BE2C (cell line): ENCODE measurements at regions not wholly inside any gene's neighbourhood (a gene's known extent, or its start where the extent isn't known, plus 50 kb on each side); places are given as distances from the start of the nearest gene placed in this dataset.

ENCODE experiments used
- DNase-seq: peaks from one replicate; pipeline ENCODE4 v3.0.0-alpha.2; 2020
- H3K27me3 ChIP-seq: fragments of 250-450 bp; sonication (Bioruptor Pico); 2 replicates; pipeline ENCODE4 v1.5.1; 2020; ENCODE audit warnings: mild to moderate bottlenecking
- H3K36me3 ChIP-seq: fragments of 250-450 bp; sonication (Bioruptor Pico); 2 replicates; pipeline ENCODE4 v1.5.1; 2020; ENCODE audit warnings: mild to moderate bottlenecking
- H3K4me1 ChIP-seq: fragments of 250-450 bp; sonication (Bioruptor Pico); 2 replicates; pipeline ENCODE4 v1.5.1; 2020
- H3K4me3 ChIP-seq: 2 replicates; pipeline ENCODE4 v1.5.1; 2011; ENCODE audit warnings: low read depth, low read length
- H3K9me3 ChIP-seq: fragments of 250-450 bp; sonication (Bioruptor Pico); 2 replicates; pipeline ENCODE4 v1.5.1; 2020
- TF ChIP-seq, protein P1 (sequence below): IDR thresholded peaks from 2 replicates; pipeline ENCODE4 v1.5.1; 2012; ENCODE audit warnings: mild to moderate bottlenecking, low read depth, low read length

DNA sequence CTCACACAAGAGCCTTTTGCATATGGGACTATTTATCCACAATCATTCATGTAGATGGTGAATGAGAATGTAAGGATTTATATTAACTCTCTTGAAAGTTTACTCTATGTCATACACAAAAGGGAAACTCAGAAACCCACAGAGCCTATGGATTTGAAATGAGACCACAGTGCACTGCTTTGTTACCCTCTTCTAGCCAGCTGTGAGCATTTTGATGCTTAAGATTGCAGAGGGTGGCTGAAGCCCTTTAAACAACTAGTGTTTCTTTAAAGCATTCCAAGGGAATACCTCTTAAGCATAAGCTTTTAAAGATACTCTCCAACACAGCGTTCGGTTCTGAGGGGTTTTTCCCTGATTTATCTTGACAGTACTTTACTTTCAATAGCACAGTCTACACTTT is 113.9 kb downstream of the NKX6-1 start:
- no peaks in the 10 kb centered on the region for H3K36me3 ChIP-seq
- H3K27me3 ChIP-seq: no peaks in the 10 kb centered on the region
- no peak for DNase-seq

DNA sequence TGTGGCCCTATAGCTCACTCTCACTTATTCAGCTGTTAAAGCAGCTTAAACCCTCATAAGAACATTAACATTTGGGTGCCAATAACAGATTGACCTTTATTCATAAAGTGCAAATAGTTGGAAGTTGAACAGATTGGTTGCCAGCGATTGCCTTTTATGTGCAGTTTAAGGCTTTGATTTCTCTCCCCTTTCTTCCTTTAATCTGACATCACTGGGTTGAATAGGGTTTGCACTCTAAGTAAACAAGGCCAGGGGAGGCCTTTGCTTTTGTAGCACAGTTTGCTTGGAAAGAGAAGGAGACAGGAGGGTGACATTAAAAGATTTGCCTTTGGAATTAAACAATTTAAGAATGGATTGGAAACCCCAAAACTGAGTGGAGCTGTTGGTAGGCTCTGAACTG is 114.3 kb downstream of the NKX6-1 start:
- no peak overlapping the region for H3K4me3 ChIP-seq
- H3K36me3 ChIP-seq: no peaks in the 10 kb centered on the region
- H3K9me3 ChIP-seq: no peaks in the 10 kb centered on the region
- no peak for DNase-seq
- TF ChIP-seq, protein P1, sequence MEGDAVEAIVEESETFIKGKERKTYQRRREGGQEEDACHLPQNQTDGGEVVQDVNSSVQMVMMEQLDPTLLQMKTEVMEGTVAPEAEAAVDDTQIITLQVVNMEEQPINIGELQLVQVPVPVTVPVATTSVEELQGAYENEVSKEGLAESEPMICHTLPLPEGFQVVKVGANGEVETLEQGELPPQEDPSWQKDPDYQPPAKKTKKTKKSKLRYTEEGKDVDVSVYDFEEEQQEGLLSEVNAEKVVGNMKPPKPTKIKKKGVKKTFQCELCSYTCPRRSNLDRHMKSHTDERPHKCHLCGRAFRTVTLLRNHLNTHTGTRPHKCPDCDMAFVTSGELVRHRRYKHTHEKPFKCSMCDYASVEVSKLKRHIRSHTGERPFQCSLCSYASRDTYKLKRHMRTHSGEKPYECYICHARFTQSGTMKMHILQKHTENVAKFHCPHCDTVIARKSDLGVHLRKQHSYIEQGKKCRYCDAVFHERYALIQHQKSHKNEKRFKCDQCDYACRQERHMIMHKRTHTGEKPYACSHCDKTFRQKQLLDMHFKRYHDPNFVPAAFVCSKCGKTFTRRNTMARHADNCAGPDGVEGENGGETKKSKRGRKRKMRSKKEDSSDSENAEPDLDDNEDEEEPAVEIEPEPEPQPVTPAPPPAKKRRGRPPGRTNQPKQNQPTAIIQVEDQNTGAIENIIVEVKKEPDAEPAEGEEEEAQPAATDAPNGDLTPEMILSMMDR: no peak
- H3K4me1 ChIP-seq: no peaks in the 10 kb centered on the region
- H3K27me3 ChIP-seq: no peaks in the 10 kb centered on the region

More for the DNA sequence above, 113.9 kb downstream of the NKX6-1 start:
- Histone ChIP-seq H3K4me3 (no peak overlapping the region), H3K9me3 (no peaks in the 10 kb centered on the region), H3K4me1 (no peaks in the 10 kb centered on the region)
- TF ChIP-seq, protein P1: no peak

DNA sequence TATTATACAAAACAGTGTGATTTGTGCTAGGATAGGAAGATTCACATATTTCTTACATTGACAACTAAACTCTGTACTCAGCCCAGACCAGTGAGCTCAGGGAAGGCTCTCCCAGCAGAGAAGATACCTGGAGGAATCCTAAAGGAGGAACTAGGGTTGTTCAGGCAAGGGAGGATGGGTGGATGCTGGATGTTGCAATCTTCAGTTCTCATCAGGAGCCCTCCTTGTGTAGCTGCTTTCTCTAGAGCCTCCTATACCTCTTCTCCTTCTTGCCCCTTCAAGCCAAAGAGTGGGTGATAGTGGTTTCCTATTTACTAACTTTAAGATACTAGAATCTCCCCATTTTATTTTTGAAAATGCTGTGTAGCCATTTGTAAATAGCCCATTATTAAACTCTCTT is 117.3 kb downstream of the NKX6-1 start:
- no peak for DNase-seq
- H3K4me1 ChIP-seq: no peaks in the 10 kb centered on the region
- no peaks in the 10 kb centered on the region for H3K27me3 ChIP-seq
- no peak overlapping the region for H3K4me3 ChIP-seq
- H3K9me3 ChIP-seq: no peaks in the 10 kb centered on the region
- TF ChIP-seq, protein P1: no peak
- H3K36me3 ChIP-seq: no peaks in the 10 kb centered on the region

DNA sequence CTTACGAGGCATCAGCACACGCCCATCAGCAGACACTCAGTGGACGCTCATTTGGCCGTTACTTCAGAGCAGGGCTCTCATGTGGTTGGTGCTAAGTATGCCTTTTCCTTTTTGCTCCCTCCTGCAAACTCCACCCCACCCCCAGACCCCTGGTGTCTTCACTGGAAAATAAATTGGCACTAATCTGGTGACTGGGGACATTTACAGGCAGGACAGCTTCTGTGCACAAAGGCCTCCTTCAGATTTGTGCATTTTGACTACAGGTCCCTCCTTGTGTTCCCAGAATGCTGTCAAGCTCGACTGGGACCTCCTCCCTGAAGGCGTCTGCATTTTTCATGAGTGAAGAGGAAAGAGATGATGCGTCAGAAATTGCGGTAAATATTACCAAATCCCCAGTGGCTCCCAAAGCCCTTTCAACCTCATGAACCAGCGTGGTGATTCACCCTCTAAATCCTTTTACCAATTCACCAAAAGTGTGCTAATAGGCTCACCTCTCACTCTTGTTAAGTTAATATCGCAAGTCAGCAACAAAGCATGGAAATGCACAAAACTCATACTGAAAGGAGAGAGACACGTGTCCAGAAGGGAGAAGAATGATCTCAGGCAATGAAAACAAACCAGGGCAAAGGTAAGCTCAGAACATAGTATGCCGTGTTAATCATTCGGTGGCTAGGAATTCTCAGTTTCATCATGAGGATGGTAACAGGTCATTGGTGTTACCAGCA is 119.0 kb downstream of the NKX6-1 start:
- TF ChIP-seq, protein P1: no peak
- H3K27me3 ChIP-seq: no peaks in the 10 kb centered on the region
- no peaks in the 10 kb centered on the region for H3K36me3 ChIP-seq
- H3K4me1 ChIP-seq: no peaks in the 10 kb centered on the region
- no peak for DNase-seq
- no peak overlapping the region for H3K4me3 ChIP-seq
- no peaks in the 10 kb centered on the region for H3K9me3 ChIP-seq

DNA sequence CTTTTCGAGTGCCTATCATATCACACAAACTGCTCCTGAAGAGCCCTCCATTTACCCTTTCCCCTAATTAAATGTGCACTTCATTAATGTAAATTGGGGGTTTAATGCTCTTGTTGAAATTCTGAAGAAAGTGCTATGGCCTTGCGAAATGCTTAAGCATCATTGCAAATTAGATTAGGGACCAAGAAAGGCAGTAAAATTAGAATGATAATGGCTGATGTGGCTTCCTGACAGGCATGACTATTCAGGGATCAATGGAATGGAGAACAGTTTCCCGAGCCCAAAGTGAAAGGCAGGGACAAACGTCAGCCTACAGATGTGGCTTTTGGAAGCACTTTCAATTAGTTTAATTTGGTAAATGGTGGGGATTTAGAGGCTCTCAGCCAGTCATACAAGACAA is 120.1 kb downstream of the NKX6-1 start:
- Histone ChIP-seq H3K4me1 (no peaks in the 10 kb centered on the region), H3K9me3 (no peaks in the 10 kb centered on the region), H3K36me3 (no peaks in the 10 kb centered on the region), H3K27me3 (no peaks in the 10 kb centered on the region), H3K4me3 (no peak overlapping the region)
- no peak for DNase-seq
- TF ChIP-seq, protein P1: no peak

DNA sequence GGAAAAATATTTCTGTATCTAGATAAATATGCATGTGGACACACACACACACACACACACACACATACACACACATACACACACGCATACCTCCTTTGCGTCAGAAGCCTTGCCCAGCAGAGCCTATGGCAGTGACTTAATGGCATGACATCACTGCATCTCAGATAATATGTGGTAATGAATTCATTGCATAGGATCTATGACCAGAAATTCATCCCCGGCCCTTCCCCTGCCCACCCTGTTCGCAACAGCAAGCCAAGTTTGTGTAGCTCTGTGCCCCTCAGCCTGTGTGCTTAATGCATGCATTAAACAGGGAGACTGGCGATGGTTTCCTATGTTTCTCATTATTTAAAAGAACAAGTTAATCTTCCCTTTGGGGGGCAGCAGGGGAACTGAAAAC is 120.7 kb downstream of the NKX6-1 start:
- DNase-seq: no peak
- TF ChIP-seq, protein P1: no peak
- H3K9me3 ChIP-seq: no peaks in the 10 kb centered on the region
- H3K27me3 ChIP-seq: no peaks in the 10 kb centered on the region
- no peaks in the 10 kb centered on the region for H3K4me1 ChIP-seq
- no peak overlapping the region for H3K4me3 ChIP-seq
- no peaks in the 10 kb centered on the region for H3K36me3 ChIP-seq
